Motor neuron (in vitro differentiated cells): ENCODE measurements at regions not wholly inside any gene's neighbourhood (a gene's known extent, or its start where the extent isn't known, plus 50 kb on each side); places are given as distances from the start of the nearest gene placed in this dataset.
"Not testable (repeated sequence)": the region's sequence is repeated elsewhere in the genome, so short reads cannot be mapped to it uniquely, and the experiment has no call there.

Experiments
- ATAC-seq, 8 experiments: fragments of 200-7000 bp; cut with Tn5 transposase; replicated peaks in 6 of 8; 2 replicates each; pipeline ENCODE4 v1.8.0; 2021; ENCODE audit warnings: mild to moderate bottlenecking in 8 of 8, moderate library complexity in 8 of 8
- H3K27ac ChIP-seq, 2 donors: fragments of 250-450 bp; sonication (Bioruptor Pico); 2 replicates each; pipeline ENCODE4 v1.9.0; 2021; ENCODE audit warnings: antibody characterized with exemption in 2 of 2, mild to moderate bottlenecking in 2 of 2, moderate library complexity in 1 of 2
- H3K4me1 ChIP-seq, 2 donors: fragments of 250-450 bp; sonication (Bioruptor Pico); replicated peaks in 1 of 2; 2 replicates each; pipeline ENCODE4 v1.6.1; 2021; ENCODE audit warnings: antibody characterized with exemption in 2 of 2, mild to moderate bottlenecking in 2 of 2, moderate library complexity in 1 of 2
- H3K4me3 ChIP-seq, 5 donors: fragments of 250-450 bp; sonication (Bioruptor Pico); 2 replicates each; pipeline ENCODE4 v1.9.0; 2021; ENCODE audit warnings: antibody characterized with exemption in 5 of 5, mild to moderate bottlenecking in 5 of 5, moderate library complexity in 4 of 5
- WGBS, 10 experiments: fragments of 450-650 bp; shearing (Covaris generic); methylation state at CpG; one replicate each; pipeline ENCODE4 v1.0.0; 2022; 5-methylcytosine and 5-hydroxymethylcytosine counted together
- in situ Hi-C, 9 experiments: fragments of 400-800 bp; cut with MboI; loops; one replicate each; pipeline ENCODE4 v1.15.0; 2021; ENCODE audit warnings: low sequenced_read_pairs in 9 of 9, low pct_unique_long_range_greater_than_20kb in 2 of 9; ENCODE audit not compliant: unreplicated experiment in 9 of 9

GRCh38 chr9:138206108-138206507 lies 328.5 kb downstream of the CACNA1B start:
- WGBS, 10 experiments, result no CpG with 5 or more reads among the region's 4 CpGs
- H3K27ac ChIP-seq, in situ Hi-C loops, H3K4me1 ChIP-seq, ATAC-seq, H3K4me3 ChIP-seq: not testable (repeated sequence)

GRCh38 chr9:138207300-138208179 lies 330.0 kb downstream of the CACNA1B start:
- H3K4me3 ChIP-seq, in situ Hi-C loops, H3K4me1 ChIP-seq, H3K27ac ChIP-seq, ATAC-seq: not testable (repeated sequence)
- 0 to 100% methylated on average over 1 of the region's 19 CpGs; no CpG with 5 or more reads in 8 of the 10 experiments for WGBS, 10 experiments

- H3K4me1 ChIP-seq, H3K27ac ChIP-seq, in situ Hi-C loops, H3K4me3 ChIP-seq: not testable (repeated sequence)
- WGBS, 10 experiments, result 80% methylated on average over 1 of the region's 8 CpGs; no CpG with 5 or more reads in 9 of the 10 experiments
- peak in 3 of 8 experiments; percentile 52 to 76 (median 53) for ATAC-seq
Observed at GRCh38 chr9:138209071-138209644, 331.6 kb downstream of the CACNA1B start.

GRCh38 chr9:138210388-138210986 lies 332.9 kb downstream of the CACNA1B start:
- peak in 3 of 8 experiments; percentile 62 to 75 (median 63) for ATAC-seq
- H3K4me1 ChIP-seq, H3K4me3 ChIP-seq, in situ Hi-C loops, H3K27ac ChIP-seq: not testable (repeated sequence)
- WGBS, 10 experiments, result 0 to 100% (median 60%) methylated on average over 1 to 3 of the region's 7 CpGs; no CpG with 5 or more reads in 6 of the 10 experiments

- peak in 3 of 8 experiments; percentile 62 to 80 (median 67) for ATAC-seq
- H3K4me3 ChIP-seq, H3K27ac ChIP-seq, H3K4me1 ChIP-seq, in situ Hi-C loops: not testable (repeated sequence)
- no CpG with 5 or more reads among the region's 4 CpGs for WGBS, 10 experiments
Observed at GRCh38 chr9:138211070-138211469, 333.5 kb downstream of the CACNA1B start.

GRCh38 chr9:138211544-138212219 lies 334.1 kb downstream of the CACNA1B start:
- no CpG with 5 or more reads among the region's 7 CpGs for WGBS, 10 experiments

GRCh38 chr9:138212811-138213210 lies 335.2 kb downstream of the CACNA1B start:
- no CpG with 5 or more reads among the region's 3 CpGs for WGBS, 10 experiments
- ATAC-seq, H3K4me3 ChIP-seq, H3K27ac ChIP-seq, in situ Hi-C loops, H3K4me1 ChIP-seq: not testable (repeated sequence)

More at GRCh38 chr9:138211544-138212219, 334.1 kb downstream of the CACNA1B start:
- H3K4me1 ChIP-seq, H3K27ac ChIP-seq, H3K4me3 ChIP-seq, in situ Hi-C loops: not testable (repeated sequence)
- peak in 5 of 8 experiments; percentile 14 to 79 (median 66) for ATAC-seq

GRCh38 chr9:138213748-138214147 lies 336.2 kb downstream of the CACNA1B start:
- ATAC-seq, in situ Hi-C loops, H3K27ac ChIP-seq, H3K4me1 ChIP-seq, H3K4me3 ChIP-seq: not testable (repeated sequence)
- no CpG with 5 or more reads among the region's 6 CpGs for whole genome bisulfite sequencing, 10 experiments

GRCh38 chr9:138214548-138214947 lies 337.0 kb downstream of the CACNA1B start:
- ATAC-seq, in situ Hi-C loops, H3K27ac ChIP-seq, H3K4me3 ChIP-seq, H3K4me1 ChIP-seq: not testable (repeated sequence)
- WGBS, 10 experiments, result 100% methylated on average over 2 of the region's 8 CpGs; no CpG with 5 or more reads in 9 of the 10 experiments

GRCh38 chr9:138215588-138215987 lies 338.0 kb downstream of the CACNA1B start:
- in situ Hi-C loops, H3K27ac ChIP-seq, H3K4me3 ChIP-seq, H3K4me1 ChIP-seq: not testable (repeated sequence)
- ATAC-seq, result peak in 2 of 8 experiments; percentile 34 to 42
- WGBS, 10 experiments, result no CpG with 5 or more reads among the region's 2 CpGs

GRCh38 chr9:138216817-138217216 lies 339.2 kb downstream of the CACNA1B start:
- in situ Hi-C loops, result not testable (repeated sequence)

GRCh38 chr9:138217284-138217850 lies 339.8 kb downstream of the CACNA1B start:
- ATAC-seq, H3K4me1 ChIP-seq, H3K27ac ChIP-seq, H3K4me3 ChIP-seq, in situ Hi-C loops: not testable (repeated sequence)
- no CpG with 5 or more reads among the region's 5 CpGs for WGBS, 10 experiments

More at GRCh38 chr9:138216817-138217216, 339.2 kb downstream of the CACNA1B start:
- WGBS, 10 experiments, result no CpG with 5 or more reads among the region's 9 CpGs
- not testable (repeated sequence) for H3K4me1 ChIP-seq, H3K4me3 ChIP-seq, ATAC-seq, H3K27ac ChIP-seq
